Sigmoid colon (tissue), 6 donors: ENCODE measurements at regions not wholly inside any gene's neighbourhood (a gene's known extent, or its start where the extent isn't known, plus 50 kb on each side); places are given as distances from the start of the nearest gene placed in this dataset.

ENCODE experiments used
- DNase-seq: peaks from one replicate; pipeline ENCODE4 v3.0.0-alpha.2; 2019
- H3K27ac ChIP-seq, 4 donors: fragments of 200-600 bp; sonication (generic); one replicate each; pipeline ENCODE4 v1.5.1; 2016 to 2019; ENCODE audit warnings: mild to moderate bottlenecking in 1 of 4
- H3K27me3 ChIP-seq, 3 donors: fragments of 200-600 bp; sonication (generic); one replicate each; pipeline ENCODE4 v1.5.1; 2019; ENCODE audit warnings: mild to moderate bottlenecking in 1 of 3
- H3K36me3 ChIP-seq, 4 donors: fragments of 200-600 bp; sonication (generic); one replicate each; pipeline ENCODE4 v1.5.1; 2016 to 2019
- H3K4me1 ChIP-seq, 4 donors: fragments of 200-600 bp; sonication (generic); one replicate each; pipeline ENCODE4 v1.5.1; 2017 to 2019
- H3K4me3 ChIP-seq, 4 donors: fragments of 200-600 bp; sonication (generic); one replicate each; pipeline ENCODE4 v1.5.1; 2017 to 2019; ENCODE audit warnings: mild to moderate bottlenecking in 2 of 4, moderate library complexity in 1 of 4
- H3K9me3 ChIP-seq, 4 donors: fragments of 200-600 bp in 3 of 4; sonication (generic) in 3 of 4; one replicate each; pipeline versions ENCODE4 v1.5.1 to v1.6.1; 2013 to 2019
- CTCF ChIP-seq, 4 experiments: fragments of 450-650 bp in 3 of 4; fragments of 200-600 bp in 1 of 4; IDR thresholded peaks; one replicate each; pipeline ENCODE4 v1.5.1; 2016 to 2019; ENCODE audit warnings: antibody characterized with exemption in 4 of 4, mild to moderate bottlenecking in 3 of 4, moderate library complexity in 2 of 4
- EP300 ChIP-seq, 4 donors: sonication (generic); formaldehyde crosslinking; IDR thresholded peaks; one replicate each; pipeline ENCODE4 v1.6.1; 2017; ENCODE audit warnings: antibody characterized with exemption in 4 of 4
- POLR2A ChIP-seq, 2 donors: fragments of 450-650 bp; IDR thresholded peaks; one replicate each; pipeline ENCODE4 v1.6.1; 2016; ENCODE audit warnings: antibody characterized with exemption in 2 of 2, mild to moderate bottlenecking in 2 of 2, moderate library complexity in 2 of 2
- POLR2AphosphoS5 ChIP-seq, 4 donors: sonication (generic); formaldehyde crosslinking; IDR thresholded peaks; one replicate each; pipeline ENCODE4 v1.6.1; 2017; ENCODE audit warnings: antibody characterized with exemption in 4 of 4
- WGBS, 2 donors: extraction: QIAGEN DNeasy Blood & Tissue Kit; methylation state at CpG; one replicate each; pipeline ENCODE4 v1.1.7; 2013; 5-methylcytosine and 5-hydroxymethylcytosine counted together
- intact Hi-C: fragments of 100-400 bp; cut with DNase I; formaldehyde crosslinking; loops from one replicate; pipeline ENCODE4 v1.15.1; 2023
- donor health status: healthy with polysubstance abuse.
- donor health status: healthy.

DNA sequence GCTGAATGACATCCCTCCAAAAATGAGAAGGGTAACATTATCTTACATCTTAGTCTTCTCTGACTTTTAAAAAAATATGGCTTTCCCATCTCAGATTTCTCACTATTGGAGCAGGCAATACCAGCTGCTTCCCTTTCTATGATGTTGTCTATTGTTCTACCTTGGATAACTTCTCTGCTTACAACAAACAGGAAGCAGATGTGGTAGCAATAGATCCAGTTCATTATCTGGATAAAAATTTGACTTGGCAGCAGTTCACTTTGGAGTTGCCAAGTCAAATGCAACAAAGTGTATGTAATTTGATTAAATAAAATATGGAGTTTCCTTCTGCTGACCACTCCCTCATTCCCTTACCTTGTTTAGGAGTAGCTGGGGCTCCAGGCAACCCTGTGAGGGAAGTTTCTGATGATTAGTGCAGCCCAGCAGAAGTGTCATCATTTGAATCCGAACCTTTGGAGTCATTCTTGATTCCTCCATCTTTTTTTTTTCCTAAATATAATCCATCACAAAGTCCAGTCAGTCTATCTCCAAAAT, 72.0 kb upstream of the GPRIN3 start:
- Histone ChIP-seq H3K27me3 (no peaks in the 10 kb centered on the region), H3K4me3 (no peak overlapping the region), H3K9me3 (no peaks in the 10 kb centered on the region), H3K27ac (no peak overlapping the region), H3K36me3 (no peaks in the 10 kb centered on the region), H3K4me1 (no peaks in the 10 kb centered on the region)
- TF ChIP-seq CTCF (IDR thresholded peaks at IDR 0.05) (no peak), EP300 (IDR thresholded peaks at IDR 0.05) (no peak), POLR2AphosphoS5 (IDR thresholded peaks at IDR 0.05) (no peak), POLR2A (IDR thresholded peaks at IDR 0.05) (no peak)
- WGBS, 2 donors, result 25 to 74% methylated on average over 1 of the region's 1 CpG
- DNase-seq, result no peak
- intact Hi-C loops, result no loop called here

- H3K36me3 ChIP-seq, result no peaks in the 10 kb centered on the region
- no peaks in the 10 kb centered on the region for H3K27me3 ChIP-seq
- DNase-seq, result no peak
- intact Hi-C loops, result no loop called here
- H3K4me3 ChIP-seq, result no peak overlapping the region
- WGBS, 2 donors, result 88 to 90% methylated on average over 4 of the region's 4 CpGs
- TF ChIP-seq EP300 (IDR thresholded peaks at IDR 0.05) (no peak), POLR2AphosphoS5 (IDR thresholded peaks at IDR 0.05) (no peak), POLR2A (IDR thresholded peaks at IDR 0.05) (no peak), CTCF (IDR thresholded peaks at IDR 0.05) (no peak)
- H3K9me3 ChIP-seq, result no peaks in the 10 kb centered on the region
- no peaks in the 10 kb centered on the region for H3K4me1 ChIP-seq
- H3K27ac ChIP-seq, result no peak overlapping the region
Observed at GRCh38 chr4:89373394-89373793, 65.8 kb upstream of the GPRIN3 start.

DNA sequence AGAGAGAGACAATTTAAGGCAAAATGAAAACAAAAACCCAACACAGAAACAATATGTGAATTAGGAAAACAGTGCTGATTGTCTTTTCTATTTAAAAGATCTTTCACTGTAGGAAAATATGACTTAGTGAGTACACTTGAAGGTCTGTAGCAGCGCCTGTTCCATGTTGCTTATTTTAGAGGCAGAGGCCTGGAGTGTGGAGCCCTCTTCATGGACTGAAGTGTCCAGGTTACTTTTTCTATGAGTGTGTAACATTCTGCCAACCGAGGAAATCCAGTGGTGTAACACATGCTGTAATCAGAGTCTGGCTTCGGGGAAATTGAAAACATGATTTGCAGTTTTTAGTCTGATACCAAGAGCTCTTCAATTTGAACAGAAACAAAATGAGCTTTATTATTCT, 64.0 kb upstream of the GPRIN3 start:
- no peak for TF ChIP-seq POLR2AphosphoS5 (IDR thresholded peaks at IDR 0.05)
- no peak for TF ChIP-seq CTCF (IDR thresholded peaks at IDR 0.05)
- no peak for TF ChIP-seq POLR2A (IDR thresholded peaks at IDR 0.05)
- TF ChIP-seq EP300 (IDR thresholded peaks at IDR 0.05), result no peak
- Histone ChIP-seq H3K4me3 (no peak overlapping the region), H3K27ac (no peak overlapping the region), H3K36me3 (no peaks in the 10 kb centered on the region), H3K27me3 (no peaks in the 10 kb centered on the region), H3K4me1 (no peaks in the 10 kb centered on the region), H3K9me3 (no peaks in the 10 kb centered on the region)
- intact Hi-C loops, result no loop called here
- no peak for DNase-seq
- 69 to 83% methylated on average over 3 of the region's 3 CpGs for WGBS, 2 donors

DNA sequence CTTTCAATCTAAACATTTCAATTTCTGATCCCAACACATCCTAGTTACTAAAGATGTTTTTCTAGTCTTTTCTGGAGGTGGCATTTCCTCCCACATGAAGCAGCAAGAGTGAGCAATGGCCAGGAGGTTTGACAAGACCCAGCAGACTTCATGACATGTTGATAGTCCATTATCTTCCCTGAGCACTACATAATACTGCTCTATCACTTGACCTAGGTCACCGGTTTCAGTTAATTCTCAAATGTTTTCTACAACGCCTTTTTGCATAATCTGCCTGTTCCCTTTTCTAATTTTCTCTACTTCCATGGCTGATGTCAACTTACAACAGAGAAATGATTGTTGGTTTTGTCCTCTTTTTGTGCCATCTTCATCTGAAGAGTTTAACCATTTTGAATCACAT, 62.0 kb upstream of the GPRIN3 start:
- 81 to 91% methylated on average over 2 of the region's 2 CpGs for WGBS, 2 donors
- Histone ChIP-seq H3K4me3 (no peak overlapping the region), H3K27ac (no peak overlapping the region), H3K9me3 (peaks cover 0 to 3% (median 0%) of the 10 kb centered on the region in 4 donors), H3K4me1 (no peaks in the 10 kb centered on the region), H3K36me3 (no peaks in the 10 kb centered on the region), H3K27me3 (no peaks in the 10 kb centered on the region)
- DNase-seq, result no peak
- intact Hi-C loops, result no loop called here
- TF ChIP-seq POLR2AphosphoS5 (IDR thresholded peaks at IDR 0.05) (no peak), POLR2A (IDR thresholded peaks at IDR 0.05) (no peak), CTCF (IDR thresholded peaks at IDR 0.05) (no peak), EP300 (IDR thresholded peaks at IDR 0.05) (no peak)

DNA sequence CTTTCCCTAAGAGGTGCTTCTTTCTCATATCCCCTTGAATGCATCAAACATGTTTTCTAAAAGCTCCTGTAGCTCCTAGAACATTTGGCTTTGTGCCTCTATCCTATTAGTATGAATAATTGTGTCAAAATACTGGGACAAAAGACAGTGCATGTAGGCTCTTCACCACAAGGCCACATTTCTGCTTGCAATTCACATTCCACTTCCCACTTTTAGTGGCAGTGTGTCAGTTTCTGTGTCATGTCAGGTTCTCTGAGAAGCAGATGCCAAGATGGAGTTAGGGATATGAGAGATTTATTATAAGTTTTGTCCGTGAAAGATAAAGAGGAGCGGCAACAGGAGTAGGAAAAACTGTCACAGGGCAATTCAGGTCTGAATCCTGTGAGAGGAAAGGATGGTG, 61.3 kb upstream of the GPRIN3 start:
- DNase-seq, result no peak
- Histone ChIP-seq H3K27me3 (no peaks in the 10 kb centered on the region), H3K36me3 (no peaks in the 10 kb centered on the region), H3K4me1 (no peaks in the 10 kb centered on the region), H3K9me3 (peaks cover 0 to 3% (median 0%) of the 10 kb centered on the region in 4 donors), H3K4me3 (no peak overlapping the region), H3K27ac (no peak overlapping the region)
- 90 to 93% methylated on average over 2 of the region's 2 CpGs for WGBS, 2 donors
- TF ChIP-seq EP300 (IDR thresholded peaks at IDR 0.05), result no peak
- TF ChIP-seq POLR2AphosphoS5 (IDR thresholded peaks at IDR 0.05), result no peak
- no peak for TF ChIP-seq POLR2A (IDR thresholded peaks at IDR 0.05)
- TF ChIP-seq CTCF (IDR thresholded peaks at IDR 0.05), result no peak
- intact Hi-C loops, result no loop called here
